Loucy (cell line): ENCODE measurements at regions not wholly inside any gene's neighbourhood (a gene's known extent, or its start where the extent isn't known, plus 50 kb on each side); places are given as distances from the start of the nearest gene placed in this dataset.

Source experiments
- H2AFZ ChIP-seq: fragments of 200-600 bp; sonication (generic); 2 replicates; pipeline ENCODE4 v1.6.0; 2016; ENCODE audit warnings: antibody characterized with exemption, mild to moderate bottlenecking, low read length, moderate library complexity
- H3F3A ChIP-seq: fragments of 200-600 bp; 2 replicates; pipeline ENCODE4 v1.6.0; 2016; ENCODE audit warnings: antibody characterized with exemption, low read depth, mild to moderate bottlenecking
- H3K27me3 ChIP-seq: fragments of 200-600 bp; sonication (generic); 2 replicates; pipeline ENCODE4 v1.6.1; 2014; ENCODE audit warnings: low read length, mild to moderate bottlenecking; ENCODE audit not compliant: insufficient read depth, poor library complexity, severe bottlenecking
- H3K36me3 ChIP-seq: fragments of 200-600 bp; sonication (generic); 2 replicates; pipeline ENCODE4 v1.6.1; 2016; ENCODE audit warnings: low read length; ENCODE audit not compliant: insufficient read depth
- H3K4me1 ChIP-seq: fragments of 200-600 bp; sonication (generic); 2 replicates; pipeline ENCODE4 v1.5.1; 2014; ENCODE audit warnings: low read length, mild to moderate bottlenecking; ENCODE audit not compliant: insufficient read depth, poor library complexity, severe bottlenecking
- H3K4me2 ChIP-seq: fragments of 200-600 bp; sonication (generic); 2 replicates; pipeline ENCODE4 v1.6.0; 2014; ENCODE audit warnings: antibody characterized with exemption, low read length, low read depth, mild to moderate bottlenecking; ENCODE audit not compliant: poor library complexity, severe bottlenecking
- H3K4me3 ChIP-seq: fragments of 200-600 bp; sonication (generic); 2 replicates; pipeline ENCODE4 v1.5.1; 2014; ENCODE audit warnings: low read length, mild to moderate bottlenecking, mixed read lengths; ENCODE audit not compliant: poor library complexity, severe bottlenecking
- H3K79me2 ChIP-seq: fragments of 200-600 bp; sonication (generic); 2 replicates; pipeline ENCODE4 v1.6.1; 2014; ENCODE audit warnings: low read length; ENCODE audit not compliant: insufficient read depth
- H3K9ac ChIP-seq: fragments of 200-600 bp; sonication (generic); 2 replicates; pipeline ENCODE4 v1.6.0; 2014; ENCODE audit warnings: mild to moderate bottlenecking, low read depth, low read length, moderate library complexity; ENCODE audit not compliant: poor library complexity, severe bottlenecking
- H3K9me2 ChIP-seq: fragments of 200-600 bp; sonication (generic); replicated peaks from 2 replicates; pipeline ENCODE4 v1.6.1; 2016; ENCODE audit warnings: low read depth, low read length, mixed read lengths
- H3K9me3 ChIP-seq: fragments of 200-600 bp; sonication (generic); 2 replicates; pipeline ENCODE4 v1.6.1; 2014; ENCODE audit warnings: mild to moderate bottlenecking, antibody characterized with exemption, low read length, low read depth; ENCODE audit not compliant: insufficient read depth
- H4K20me1 ChIP-seq: fragments of 200-600 bp; sonication (generic); 2 replicates; pipeline ENCODE4 v1.6.0; 2014; ENCODE audit warnings: antibody characterized with exemption, low read length, mild to moderate bottlenecking; ENCODE audit not compliant: insufficient read depth, poor library complexity, severe bottlenecking
- EZH2phosphoT487 ChIP-seq: fragments of 200-600 bp; IDR thresholded peaks from 2 replicates; pipeline ENCODE4 v1.6.1; 2018; ENCODE audit warnings: antibody characterized with exemption, mild to moderate bottlenecking, moderate library complexity, borderline replicate concordance
- TF ChIP-seq, protein P1 (sequence below): fragments of 200-600 bp; sonication (generic); conservative IDR thresholded peaks from 2 replicates; pipeline ENCODE4 v1.5.1; 2014; ENCODE audit warnings: mild to moderate bottlenecking, antibody characterized with exemption, low read length

DNA sequence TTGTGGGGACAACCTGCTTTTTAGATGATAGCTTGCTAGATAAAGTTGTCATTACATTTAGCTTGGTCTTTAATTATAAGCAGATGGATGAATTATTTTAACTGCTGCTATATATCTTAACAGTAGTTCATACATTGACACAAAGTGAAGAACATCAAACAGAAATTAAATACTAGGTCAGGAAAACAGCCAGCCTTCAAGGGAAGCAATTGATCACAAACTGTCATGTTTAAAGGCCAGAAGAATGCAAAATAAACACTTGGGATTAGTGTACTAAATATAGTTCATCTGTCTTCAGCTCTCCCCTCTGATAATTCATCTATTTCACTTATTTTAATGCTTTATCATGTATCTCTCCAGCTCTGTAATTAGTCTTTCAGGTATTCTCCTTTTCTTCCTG lies 225.1 kb upstream of the FERMT1 start:
- TF ChIP-seq, protein P1, sequence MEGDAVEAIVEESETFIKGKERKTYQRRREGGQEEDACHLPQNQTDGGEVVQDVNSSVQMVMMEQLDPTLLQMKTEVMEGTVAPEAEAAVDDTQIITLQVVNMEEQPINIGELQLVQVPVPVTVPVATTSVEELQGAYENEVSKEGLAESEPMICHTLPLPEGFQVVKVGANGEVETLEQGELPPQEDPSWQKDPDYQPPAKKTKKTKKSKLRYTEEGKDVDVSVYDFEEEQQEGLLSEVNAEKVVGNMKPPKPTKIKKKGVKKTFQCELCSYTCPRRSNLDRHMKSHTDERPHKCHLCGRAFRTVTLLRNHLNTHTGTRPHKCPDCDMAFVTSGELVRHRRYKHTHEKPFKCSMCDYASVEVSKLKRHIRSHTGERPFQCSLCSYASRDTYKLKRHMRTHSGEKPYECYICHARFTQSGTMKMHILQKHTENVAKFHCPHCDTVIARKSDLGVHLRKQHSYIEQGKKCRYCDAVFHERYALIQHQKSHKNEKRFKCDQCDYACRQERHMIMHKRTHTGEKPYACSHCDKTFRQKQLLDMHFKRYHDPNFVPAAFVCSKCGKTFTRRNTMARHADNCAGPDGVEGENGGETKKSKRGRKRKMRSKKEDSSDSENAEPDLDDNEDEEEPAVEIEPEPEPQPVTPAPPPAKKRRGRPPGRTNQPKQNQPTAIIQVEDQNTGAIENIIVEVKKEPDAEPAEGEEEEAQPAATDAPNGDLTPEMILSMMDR: no peak
- no peak for TF ChIP-seq EZH2phosphoT487

GRCh38 chr20:6341491-6341890 lies 218.7 kb upstream of the FERMT1 start:
- no peak for TF ChIP-seq EZH2phosphoT487
- TF ChIP-seq, protein P1: no peak
- H3K36me3 ChIP-seq: no peaks in the 10 kb centered on the region
- no peaks in the 10 kb centered on the region for H3K9me3 ChIP-seq
- H3K9me2 ChIP-seq: no peaks in the 10 kb centered on the region
- H3K79me2 ChIP-seq: no peaks in the 10 kb centered on the region
- H4K20me1 ChIP-seq: no peaks in the 10 kb centered on the region
- no peaks in the 10 kb centered on the region for H3F3A ChIP-seq
- H3K4me2 ChIP-seq: no peak overlapping the region
- no peak overlapping the region for H3K4me3 ChIP-seq
- H2AFZ ChIP-seq: no peak overlapping the region
- no peak overlapping the region for H3K9ac ChIP-seq
- no peaks in the 10 kb centered on the region for H3K27me3 ChIP-seq
- H3K4me1 ChIP-seq: no peaks in the 10 kb centered on the region

More for the DNA sequence above, 225.1 kb upstream of the FERMT1 start:
- no peak overlapping the region for H3K9ac ChIP-seq
- no peaks in the 10 kb centered on the region for H3F3A ChIP-seq
- no peaks in the 10 kb centered on the region for H3K9me3 ChIP-seq
- H3K79me2 ChIP-seq: no peaks in the 10 kb centered on the region
- no peaks in the 10 kb centered on the region for H3K4me1 ChIP-seq
- H3K9me2 ChIP-seq: no peaks in the 10 kb centered on the region
- H2AFZ ChIP-seq: no peak overlapping the region
- H3K36me3 ChIP-seq: no peaks in the 10 kb centered on the region
- no peak overlapping the region for H3K4me2 ChIP-seq
- H4K20me1 ChIP-seq: no peaks in the 10 kb centered on the region
- no peaks in the 10 kb centered on the region for H3K27me3 ChIP-seq
- no peak overlapping the region for H3K4me3 ChIP-seq

DNA sequence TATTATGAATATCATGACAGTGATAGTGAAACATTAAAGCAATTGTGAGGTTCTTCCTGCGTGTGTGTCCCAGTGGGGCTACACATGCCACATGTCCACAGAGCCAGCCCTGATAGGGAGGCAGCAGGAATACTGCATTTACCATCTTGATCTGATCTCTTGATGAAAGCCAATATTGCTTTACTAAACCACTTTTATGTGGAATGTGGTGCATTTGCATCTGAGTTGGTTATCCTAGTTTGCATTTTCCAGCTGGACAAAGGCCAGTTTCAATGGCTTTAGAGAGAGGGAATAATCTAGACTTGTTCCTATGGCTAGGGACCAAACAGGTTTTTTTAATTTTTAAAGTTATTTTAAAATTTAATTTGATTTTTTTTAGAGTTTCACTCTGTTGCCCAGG lies 216.3 kb upstream of the FERMT1 start:
- no peaks in the 10 kb centered on the region; the same call in 1 of the 2 replicates for H3K9me3 ChIP-seq
- H2AFZ ChIP-seq: no peak overlapping the region
- no peaks in the 10 kb centered on the region for H4K20me1 ChIP-seq
- no peak overlapping the region for H3K4me2 ChIP-seq
- H3K4me1 ChIP-seq: no peaks in the 10 kb centered on the region
- no peak for TF ChIP-seq EZH2phosphoT487
- TF ChIP-seq, protein P1: no peak
- no peak overlapping the region for H3K4me3 ChIP-seq
- H3K27me3 ChIP-seq: no peaks in the 10 kb centered on the region
- H3F3A ChIP-seq: no peaks in the 10 kb centered on the region
- no peak overlapping the region for H3K9ac ChIP-seq
- H3K79me2 ChIP-seq: no peaks in the 10 kb centered on the region
- no peaks in the 10 kb centered on the region for H3K36me3 ChIP-seq
- H3K9me2 ChIP-seq: no peaks in the 10 kb centered on the region
